ENCODE measurements at regions not wholly inside any gene's neighbourhood (a gene's known extent, or its start where the extent isn't known, plus 50 kb on each side); places are given as distances from the start of the nearest gene placed in this dataset.

GRCh38 chr13:105030851-105031250 is 1504.6 kb downstream of the EFNB2 start:
- TF ChIP-seq CTCF (IDR thresholded peaks at IDR 0.05) (no peak), POLR2A (IDR thresholded peaks at IDR 0.05) (no peak)
- DNase-seq: no peak
- H3K36me3 ChIP-seq: no peaks in the 10 kb centered on the region
- 80 to 91% methylated on average over 3 of the region's 3 CpGs for whole genome bisulfite sequencing, 2 donors
- H3K27me3 ChIP-seq: no peaks in the 10 kb centered on the region
- H3K9me3 ChIP-seq: no peaks in the 10 kb centered on the region
- H3K4me3 ChIP-seq (replicated peaks in 1 of 3): no peak overlapping the region
- peaks cover 0 to 4% of the 10 kb centered on the region in 2 donors for H3K4me1 ChIP-seq
- intact Hi-C loops (cut with DNase I): no loop called here
- H3K27ac ChIP-seq: no peak overlapping the region

- Histone ChIP-seq H3K27ac (no peak overlapping the region), H3K4me3 (replicated peaks in 1 of 3) (no peak overlapping the region), H3K9me3 (no peaks in the 10 kb centered on the region), H3K27me3 (no peaks in the 10 kb centered on the region), H3K36me3 (no peaks in the 10 kb centered on the region), H3K4me1 (no peaks in the 10 kb centered on the region)
- WGBS, 2 donors: 95 to 97% methylated on average over 8 of the region's 8 CpGs
- DNase-seq: no peak
- TF ChIP-seq POLR2A (IDR thresholded peaks at IDR 0.05) (no peak), CTCF (IDR thresholded peaks at IDR 0.05) (no peak)
- intact Hi-C loops (cut with DNase I): no loop called here
Observed at GRCh38 chr13:105019073-105019472, 1516.4 kb downstream of the EFNB2 start.

- Histone ChIP-seq H3K4me1 (no peaks in the 10 kb centered on the region), H3K27me3 (no peaks in the 10 kb centered on the region), H3K36me3 (no peaks in the 10 kb centered on the region), H3K27ac (no peak overlapping the region), H3K9me3 (no peaks in the 10 kb centered on the region), H3K4me3 (replicated peaks in 1 of 3) (no peak overlapping the region)
- intact Hi-C loops (cut with DNase I): no loop called here
- WGBS, 2 donors: 46 to 58% methylated on average over 4 of the region's 4 CpGs
- TF ChIP-seq CTCF (IDR thresholded peaks at IDR 0.05) (no peak), POLR2A (IDR thresholded peaks at IDR 0.05) (no peak)
- DNase-seq: no peak
Observed at GRCh38 chr13:105016266-105016665, 1519.2 kb downstream of the EFNB2 start.

- Histone ChIP-seq H3K27ac (no peak overlapping the region), H3K9me3 (no peaks in the 10 kb centered on the region), H3K27me3 (no peaks in the 10 kb centered on the region), H3K4me1 (no peaks in the 10 kb centered on the region), H3K36me3 (no peaks in the 10 kb centered on the region), H3K4me3 (replicated peaks in 1 of 3) (no peak overlapping the region)
- intact Hi-C loops (cut with DNase I): no loop called here
- DNase-seq: no peak
- TF ChIP-seq CTCF (IDR thresholded peaks at IDR 0.05) (no peak), POLR2A (IDR thresholded peaks at IDR 0.05) (no peak)
- WGBS, 2 donors: 91 to 92% methylated on average over 5 of the region's 5 CpGs
Observed at GRCh38 chr13:105008604-105009003, 1526.9 kb downstream of the EFNB2 start.

- Histone ChIP-seq H3K27me3 (no peaks in the 10 kb centered on the region), H3K9me3 (no peaks in the 10 kb centered on the region), H3K4me3 (replicated peaks in 1 of 3) (no peak overlapping the region), H3K36me3 (no peaks in the 10 kb centered on the region), H3K27ac (no peak overlapping the region), H3K4me1 (no peaks in the 10 kb centered on the region)
- DNase-seq: no peak
- WGBS, 2 donors: 86 to 87% methylated on average over 6 of the region's 6 CpGs
- intact Hi-C loops (cut with DNase I): no loop called here
- TF ChIP-seq CTCF (IDR thresholded peaks at IDR 0.05) (no peak), POLR2A (IDR thresholded peaks at IDR 0.05) (no peak)
Observed at GRCh38 chr13:105007166-105007808, 1528.2 kb downstream of the EFNB2 start.

Data from thyroid gland (tissue), 4 donors.